HG02610 (cell line): ENCODE measurements at regions not wholly inside any gene's neighbourhood (a gene's known extent, or its start where the extent isn't known, plus 50 kb on each side); places are given as distances from the start of the nearest gene placed in this dataset.

Source experiments
- ATAC-seq: cut with Tn5 transposase; IDR thresholded peaks from one replicate; pipeline ENCODE4 v1.9.1; 2021; ENCODE audit warnings: mild to moderate bottlenecking, moderate library complexity; ENCODE audit not compliant: unreplicated experiment

DNA sequence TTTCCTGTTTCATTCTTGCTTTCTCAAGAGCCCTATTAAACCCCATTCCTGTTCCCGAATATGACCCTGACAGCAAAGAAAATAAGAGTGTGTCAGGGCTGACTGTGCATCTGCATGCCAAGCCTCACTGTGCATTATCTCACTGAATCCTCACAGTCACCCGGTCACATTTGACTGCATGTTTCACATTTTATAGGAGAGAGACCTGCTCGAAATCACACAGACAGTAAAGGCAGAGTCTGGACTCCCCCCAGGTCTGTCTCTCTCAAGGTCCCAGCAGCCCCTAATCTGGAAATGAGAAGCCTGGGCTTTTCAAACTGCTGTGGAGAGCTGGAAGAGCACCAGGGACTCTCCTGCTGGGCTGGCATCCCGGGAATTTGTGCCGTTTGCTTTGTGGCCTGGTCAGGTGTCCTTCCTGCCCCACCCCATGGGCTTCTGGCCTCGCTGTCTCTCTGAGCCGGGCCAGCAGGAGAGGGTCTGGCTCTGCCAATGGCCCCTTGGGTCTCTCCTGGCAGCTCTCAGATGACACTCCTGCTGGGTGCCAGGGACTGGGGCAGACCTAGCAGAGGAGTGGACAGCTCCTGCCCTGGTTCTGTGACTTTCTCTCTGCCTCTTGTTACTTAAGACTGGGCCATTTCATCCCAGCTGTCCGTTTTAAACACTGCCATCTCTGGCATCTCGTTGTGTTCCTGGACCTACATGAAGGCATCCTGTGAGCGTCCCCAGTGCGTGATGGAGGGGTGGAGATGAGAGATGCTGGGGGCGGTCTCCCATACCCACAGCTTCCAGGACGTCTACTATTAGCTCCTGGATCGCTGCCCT, 173.6 kb downstream of the ARHGAP12 start:
- no peak for ATAC-seq

DNA sequence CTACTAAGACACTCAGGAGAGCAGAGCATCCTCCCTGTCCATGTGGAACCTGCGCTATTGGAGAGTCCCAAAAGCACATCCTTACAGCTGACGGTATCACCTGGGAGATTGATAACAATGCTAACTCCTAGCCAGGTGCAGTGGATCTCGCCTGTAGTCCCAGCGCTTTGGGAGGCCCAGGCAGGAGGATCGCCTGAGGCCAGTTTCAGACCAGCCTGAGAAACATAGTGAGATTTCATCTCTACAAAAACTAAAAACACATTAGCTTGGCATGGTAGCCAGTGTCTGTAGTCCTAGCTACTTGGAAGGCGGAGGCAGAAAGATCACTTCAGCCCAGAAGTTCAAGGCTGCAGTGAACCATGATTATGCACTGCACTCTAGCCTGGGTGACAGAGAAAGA, 174.9 kb downstream of the ARHGAP12 start:
- no peak for ATAC-seq

DNA sequence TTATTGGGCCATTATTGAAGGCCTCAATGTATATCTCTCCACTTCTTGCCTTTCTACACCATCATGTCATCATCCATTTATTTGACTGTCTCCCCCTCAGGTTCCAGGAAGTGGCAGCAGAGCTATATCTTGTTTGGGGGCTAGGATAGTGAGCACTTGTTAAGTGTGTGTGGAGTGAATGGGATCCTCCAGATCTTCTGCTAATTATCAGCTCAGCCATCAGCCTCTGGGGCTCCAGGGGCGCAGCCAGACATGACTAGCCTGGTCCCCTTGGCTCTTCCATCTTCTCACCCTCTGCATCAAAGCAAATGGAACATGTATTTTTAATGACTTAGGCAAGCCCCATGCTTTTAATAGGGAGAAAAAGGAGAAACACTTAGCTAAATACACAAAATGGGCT, 176.5 kb downstream of the ARHGAP12 start:
- ATAC-seq: no peak

GRCh38 chr10:31751738-31752080, 176.9 kb downstream of the ARHGAP12 start:
- ATAC-seq: no peak

DNA sequence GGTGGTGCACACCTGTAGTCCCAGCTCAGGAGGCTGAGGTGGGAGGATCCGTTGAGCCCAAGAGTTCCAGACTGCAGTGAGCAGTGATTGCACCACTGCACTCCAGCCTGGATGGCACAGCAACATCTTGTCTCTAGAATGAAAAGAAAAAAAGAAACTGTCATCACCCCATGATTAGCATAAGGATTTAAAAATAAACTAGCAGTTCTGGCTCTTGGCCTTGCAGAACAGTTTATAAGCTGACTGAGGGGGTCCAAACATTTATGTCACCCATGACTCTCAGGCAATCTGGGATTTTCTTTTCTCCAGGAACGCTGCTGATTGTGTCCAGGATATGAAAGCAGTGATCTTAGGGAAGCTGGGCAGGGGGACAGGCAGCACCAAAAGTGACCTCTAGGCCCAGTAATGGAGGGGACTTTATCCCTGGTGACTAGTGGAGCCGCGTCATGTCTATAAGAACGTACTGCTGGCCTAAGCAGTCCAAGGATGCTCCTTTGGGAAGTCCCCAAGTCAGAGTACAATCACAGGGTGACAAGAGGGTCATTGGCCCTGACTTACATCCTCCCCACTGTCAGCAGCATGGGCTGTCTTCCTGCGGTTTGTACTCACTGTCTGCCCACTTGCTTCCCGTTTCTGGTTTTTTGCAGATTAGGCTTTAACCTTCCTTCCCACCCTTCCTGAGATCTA, 177.4 kb downstream of the ARHGAP12 start:
- no peak for ATAC-seq

- ATAC-seq: no peak
These were observed 178.4 kb downstream of the ARHGAP12 start for GRCh38 chr10:31749981-31750840.

DNA sequence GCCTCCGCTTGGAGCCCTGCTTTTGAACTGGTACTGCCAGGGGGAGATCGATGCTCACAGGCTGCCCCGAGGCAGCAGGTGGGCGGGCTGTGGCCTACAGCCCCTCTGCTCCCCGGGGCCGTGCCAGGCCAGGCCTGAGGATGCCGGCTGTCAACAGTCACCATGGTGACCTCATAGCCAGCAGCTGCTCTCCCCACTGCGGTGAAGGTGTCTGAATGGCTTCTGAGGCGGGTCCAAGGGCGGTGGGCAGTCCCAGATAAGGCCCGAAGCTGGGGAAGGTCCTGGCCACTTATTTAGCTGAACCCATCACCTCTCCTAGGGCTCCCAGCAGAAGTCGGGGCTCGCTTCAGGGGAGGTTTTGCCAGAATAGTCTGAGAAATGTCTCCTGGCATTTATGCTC, 179.3 kb downstream of the ARHGAP12 start:
- no peak for ATAC-seq

DNA sequence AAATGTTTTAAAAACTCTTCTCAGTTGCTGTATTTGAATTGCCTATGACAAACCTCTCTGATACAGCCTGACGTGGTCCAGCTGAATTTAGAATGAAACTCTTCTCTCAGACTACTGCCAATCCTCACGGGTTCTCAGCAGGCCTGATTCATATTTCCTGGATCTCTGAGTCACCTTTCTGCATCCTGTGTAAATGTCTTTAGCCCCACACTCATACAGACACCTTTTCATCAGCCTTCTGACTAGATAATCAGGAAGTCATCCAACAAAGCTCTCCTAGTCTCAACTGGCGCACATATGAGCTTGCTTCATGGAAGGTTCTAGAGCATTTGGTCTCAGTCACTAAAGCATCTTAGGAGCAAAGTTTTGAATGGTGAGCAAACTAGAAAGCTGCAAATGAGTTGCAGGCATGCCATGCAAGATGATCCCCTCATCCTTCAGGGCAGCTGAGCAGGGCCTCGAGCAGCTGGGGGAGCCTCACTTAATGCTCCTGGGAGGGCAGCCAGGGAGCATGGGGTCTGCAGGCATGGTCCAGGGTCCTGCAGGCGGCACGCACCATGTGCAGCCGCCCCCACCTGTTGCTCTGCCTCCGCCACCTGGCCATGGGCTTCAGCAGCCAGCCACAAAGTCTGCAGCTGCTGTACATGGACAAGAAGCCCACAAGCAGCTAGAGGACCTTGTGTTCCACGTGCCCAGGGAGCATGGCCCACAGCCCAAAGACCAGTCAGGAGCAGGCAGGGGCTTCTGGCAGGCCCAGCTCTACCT, 182.8 kb downstream of the ARHGAP12 start:
- peak; percentile 77 for ATAC-seq

- no peak for ATAC-seq
These were observed 184.6 kb downstream of the ARHGAP12 start for GRCh38 chr10:31744025-31744424.

GRCh38 chr10:31742255-31742654, 186.4 kb downstream of the ARHGAP12 start:
- ATAC-seq: no peak

DNA sequence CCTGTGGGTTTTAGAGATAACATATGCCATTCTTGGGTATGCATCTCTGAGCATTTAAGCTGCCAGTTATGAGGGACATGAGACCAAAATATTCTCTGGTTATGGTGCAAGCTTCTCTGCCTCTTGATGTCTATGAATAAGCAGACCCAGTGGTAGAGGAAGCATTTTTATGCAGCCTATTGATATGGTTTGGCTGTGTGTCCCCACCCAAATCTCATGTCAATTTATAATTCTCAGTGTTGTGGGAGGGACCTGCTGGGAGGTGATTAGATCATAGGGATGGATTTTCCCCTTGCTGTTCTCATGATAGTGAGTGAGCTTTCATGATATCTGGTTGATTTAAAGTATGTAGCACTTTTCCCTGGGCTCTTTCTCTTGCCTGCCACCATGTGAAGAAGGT, 187.2 kb downstream of the ARHGAP12 start:
- ATAC-seq: no peak

DNA sequence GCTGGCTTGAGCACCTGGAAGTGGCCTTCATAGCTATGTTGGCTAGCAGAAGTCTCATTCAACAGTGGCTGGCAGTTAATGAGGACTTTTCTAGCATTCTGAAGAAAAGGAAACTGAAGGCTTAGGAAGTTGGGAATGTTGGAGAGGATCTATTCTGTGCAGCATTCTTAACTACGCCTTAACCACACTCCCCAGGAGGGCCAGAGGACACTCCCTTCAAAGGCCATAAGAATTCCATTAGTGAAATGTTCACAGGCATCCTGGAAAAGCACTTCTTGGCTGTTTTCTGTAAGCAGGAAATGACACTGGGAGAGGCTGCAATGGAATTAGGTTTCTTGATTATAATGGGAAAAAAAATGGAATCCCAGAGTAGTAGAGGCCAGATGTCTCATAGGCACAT, 188.9 kb downstream of the ARHGAP12 start:
- no peak for ATAC-seq

- no peak for ATAC-seq
These were observed 189.5 kb downstream of the ARHGAP12 start for GRCh38 chr10:31739146-31739545.

GRCh38 chr10:31731711-31732110, 196.9 kb downstream of the ARHGAP12 start:
- ATAC-seq: no peak

GRCh38 chr10:31730776-31731175, 197.9 kb downstream of the ARHGAP12 start:
- ATAC-seq: no peak

- no peak for ATAC-seq
These were observed 199.9 kb downstream of the ARHGAP12 start for GRCh38 chr10:31728698-31729224.

- ATAC-seq: no peak
These were observed 203.2 kb downstream of the ARHGAP12 start for GRCh38 chr10:31725436-31725835.

DNA sequence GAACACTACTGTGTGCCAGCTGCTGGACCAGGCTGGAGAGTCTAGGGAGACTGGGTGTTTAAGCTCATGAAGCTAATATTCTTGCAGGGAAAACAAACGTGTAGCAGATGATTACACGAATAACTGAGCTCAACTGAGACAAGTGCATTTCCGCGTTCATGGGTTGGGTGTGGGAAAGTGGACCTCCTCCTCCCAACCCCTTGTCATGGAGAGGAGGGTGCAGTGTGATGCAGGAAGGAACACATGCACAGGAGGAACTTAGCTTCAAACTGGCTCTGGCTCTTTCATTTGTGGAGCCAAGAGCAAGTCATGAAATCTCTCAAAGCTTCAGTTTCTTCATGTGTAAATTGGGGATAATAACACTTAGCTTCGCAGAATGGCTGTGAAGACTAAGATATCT, 204.3 kb downstream of the ARHGAP12 start:
- no peak for ATAC-seq

DNA sequence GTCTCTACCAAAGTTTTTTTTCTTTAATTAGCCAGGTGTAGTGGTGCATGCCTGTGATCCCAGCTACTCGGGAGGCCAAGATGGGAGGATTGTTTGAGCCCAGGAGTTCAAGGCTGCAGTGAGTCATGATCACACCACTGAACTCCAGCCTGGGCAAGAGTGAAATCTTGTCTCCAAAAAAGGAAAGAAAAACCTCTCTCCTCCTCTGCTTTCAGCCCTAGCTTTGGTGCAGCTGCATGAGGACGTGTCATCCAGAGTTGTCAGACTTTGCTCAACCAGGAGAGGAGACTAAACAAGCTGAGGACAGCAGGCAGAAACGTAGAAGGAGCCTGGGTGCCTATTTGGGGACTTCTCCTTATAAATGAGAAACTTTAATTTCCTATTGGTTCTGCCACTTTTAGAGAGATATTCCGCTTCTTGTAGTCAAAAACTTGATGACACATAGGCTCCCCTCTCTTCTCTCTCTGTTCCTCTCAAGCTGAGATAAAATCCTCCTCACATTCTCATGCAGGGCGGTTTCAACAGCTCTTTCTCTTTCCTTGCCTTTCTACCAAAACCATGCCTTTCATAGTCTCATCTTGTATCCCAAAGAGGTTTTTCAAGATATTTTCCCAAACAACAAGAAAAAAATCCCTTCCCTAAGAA, 205.4 kb downstream of the ARHGAP12 start:
- ATAC-seq: no peak

DNA sequence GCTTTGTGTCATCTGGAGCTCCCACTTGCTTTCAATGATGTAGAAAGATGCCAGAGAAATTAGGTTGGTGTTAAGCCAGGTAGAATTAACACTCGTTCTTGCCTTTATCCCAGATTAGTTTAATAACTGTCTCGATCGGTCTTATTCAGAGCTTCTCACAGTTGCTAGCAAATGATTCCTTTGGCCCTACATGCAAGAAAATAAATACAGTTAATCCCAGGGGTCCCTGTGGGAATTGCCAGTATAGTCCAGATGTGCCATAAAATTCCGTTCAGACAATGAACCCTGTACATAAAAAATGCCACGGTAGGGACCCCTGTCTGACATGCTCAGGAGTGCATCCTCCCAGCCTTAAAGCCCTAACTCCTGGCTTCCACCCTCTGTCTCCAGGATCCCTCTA, 207.5 kb downstream of the ARHGAP12 start:
- ATAC-seq: no peak
